ENCODE measurements at regions not wholly inside any gene's neighbourhood (a gene's known extent, or its start where the extent isn't known, plus 50 kb on each side); places are given as distances from the start of the nearest gene placed in this dataset.

- TF ChIP-seq, protein P1, sequence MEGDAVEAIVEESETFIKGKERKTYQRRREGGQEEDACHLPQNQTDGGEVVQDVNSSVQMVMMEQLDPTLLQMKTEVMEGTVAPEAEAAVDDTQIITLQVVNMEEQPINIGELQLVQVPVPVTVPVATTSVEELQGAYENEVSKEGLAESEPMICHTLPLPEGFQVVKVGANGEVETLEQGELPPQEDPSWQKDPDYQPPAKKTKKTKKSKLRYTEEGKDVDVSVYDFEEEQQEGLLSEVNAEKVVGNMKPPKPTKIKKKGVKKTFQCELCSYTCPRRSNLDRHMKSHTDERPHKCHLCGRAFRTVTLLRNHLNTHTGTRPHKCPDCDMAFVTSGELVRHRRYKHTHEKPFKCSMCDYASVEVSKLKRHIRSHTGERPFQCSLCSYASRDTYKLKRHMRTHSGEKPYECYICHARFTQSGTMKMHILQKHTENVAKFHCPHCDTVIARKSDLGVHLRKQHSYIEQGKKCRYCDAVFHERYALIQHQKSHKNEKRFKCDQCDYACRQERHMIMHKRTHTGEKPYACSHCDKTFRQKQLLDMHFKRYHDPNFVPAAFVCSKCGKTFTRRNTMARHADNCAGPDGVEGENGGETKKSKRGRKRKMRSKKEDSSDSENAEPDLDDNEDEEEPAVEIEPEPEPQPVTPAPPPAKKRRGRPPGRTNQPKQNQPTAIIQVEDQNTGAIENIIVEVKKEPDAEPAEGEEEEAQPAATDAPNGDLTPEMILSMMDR (conservative IDR thresholded peaks at IDR 0.05; ENCODE audit: low read length), result no peak
- TF ChIP-seq EZH2phosphoT487 (IDR thresholded peaks at IDR 0.05; ENCODE audit: borderline replicate concordance), result no peak
These were observed 284.2 kb downstream of the RCHY1 start for GRCh38 chr4:75229806-75230570.
